LNCAP (cell line): ENCODE measurements at regions not wholly inside any gene's neighbourhood (a gene's known extent, or its start where the extent isn't known, plus 50 kb on each side); places are given as distances from the start of the nearest gene placed in this dataset.

Source experiments
- TF ChIP-seq, protein P1 (sequence below): fragments of 450-650 bp; IDR thresholded peaks from 2 replicates; pipeline ENCODE4 v1.5.1; 2017; ENCODE audit warnings: mild to moderate bottlenecking

DNA sequence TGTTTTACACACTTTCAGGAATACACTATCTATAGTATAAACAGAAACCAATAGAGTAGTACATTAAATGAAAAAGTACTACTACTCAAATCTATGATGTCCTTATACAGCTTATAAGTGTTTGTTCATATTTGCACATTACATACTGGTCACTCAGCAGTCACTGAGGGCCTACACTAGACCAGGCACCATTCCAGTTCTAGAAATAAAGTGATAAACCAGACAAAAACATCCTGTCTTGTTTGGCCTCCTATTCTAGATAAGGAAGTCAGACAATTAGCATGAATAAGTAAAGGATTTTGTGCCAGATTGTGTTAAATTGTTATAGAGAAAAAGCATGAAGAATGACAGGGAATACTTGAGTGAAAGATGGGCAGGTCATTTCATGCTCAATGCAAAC, 219.0 kb downstream of the CRPPA start:
- TF ChIP-seq, protein P1, sequence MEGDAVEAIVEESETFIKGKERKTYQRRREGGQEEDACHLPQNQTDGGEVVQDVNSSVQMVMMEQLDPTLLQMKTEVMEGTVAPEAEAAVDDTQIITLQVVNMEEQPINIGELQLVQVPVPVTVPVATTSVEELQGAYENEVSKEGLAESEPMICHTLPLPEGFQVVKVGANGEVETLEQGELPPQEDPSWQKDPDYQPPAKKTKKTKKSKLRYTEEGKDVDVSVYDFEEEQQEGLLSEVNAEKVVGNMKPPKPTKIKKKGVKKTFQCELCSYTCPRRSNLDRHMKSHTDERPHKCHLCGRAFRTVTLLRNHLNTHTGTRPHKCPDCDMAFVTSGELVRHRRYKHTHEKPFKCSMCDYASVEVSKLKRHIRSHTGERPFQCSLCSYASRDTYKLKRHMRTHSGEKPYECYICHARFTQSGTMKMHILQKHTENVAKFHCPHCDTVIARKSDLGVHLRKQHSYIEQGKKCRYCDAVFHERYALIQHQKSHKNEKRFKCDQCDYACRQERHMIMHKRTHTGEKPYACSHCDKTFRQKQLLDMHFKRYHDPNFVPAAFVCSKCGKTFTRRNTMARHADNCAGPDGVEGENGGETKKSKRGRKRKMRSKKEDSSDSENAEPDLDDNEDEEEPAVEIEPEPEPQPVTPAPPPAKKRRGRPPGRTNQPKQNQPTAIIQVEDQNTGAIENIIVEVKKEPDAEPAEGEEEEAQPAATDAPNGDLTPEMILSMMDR, result no peak

- TF ChIP-seq, protein P1, result no peak
Observed at GRCh38 chr7:16200591-16200990, 220.7 kb downstream of the CRPPA start.

DNA sequence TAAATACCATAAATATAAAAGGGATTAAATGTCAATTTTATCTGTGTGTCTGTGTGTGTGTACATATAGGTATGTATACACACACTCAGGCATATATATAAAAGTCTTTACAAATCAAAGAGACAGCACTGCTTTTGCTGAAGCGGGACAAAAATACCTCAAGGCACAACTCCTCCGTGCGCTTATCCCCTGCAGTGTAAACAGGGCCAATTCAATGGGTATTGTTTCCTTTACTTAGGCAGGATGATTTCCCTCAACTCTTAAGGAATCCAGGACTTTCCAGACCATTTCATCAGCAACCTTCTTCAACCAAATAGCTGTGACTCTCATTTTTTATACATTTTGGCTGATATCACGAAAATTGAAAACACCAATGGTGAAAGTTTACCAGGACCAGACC, 227.7 kb downstream of the CRPPA start:
- TF ChIP-seq, protein P1, result no peak

DNA sequence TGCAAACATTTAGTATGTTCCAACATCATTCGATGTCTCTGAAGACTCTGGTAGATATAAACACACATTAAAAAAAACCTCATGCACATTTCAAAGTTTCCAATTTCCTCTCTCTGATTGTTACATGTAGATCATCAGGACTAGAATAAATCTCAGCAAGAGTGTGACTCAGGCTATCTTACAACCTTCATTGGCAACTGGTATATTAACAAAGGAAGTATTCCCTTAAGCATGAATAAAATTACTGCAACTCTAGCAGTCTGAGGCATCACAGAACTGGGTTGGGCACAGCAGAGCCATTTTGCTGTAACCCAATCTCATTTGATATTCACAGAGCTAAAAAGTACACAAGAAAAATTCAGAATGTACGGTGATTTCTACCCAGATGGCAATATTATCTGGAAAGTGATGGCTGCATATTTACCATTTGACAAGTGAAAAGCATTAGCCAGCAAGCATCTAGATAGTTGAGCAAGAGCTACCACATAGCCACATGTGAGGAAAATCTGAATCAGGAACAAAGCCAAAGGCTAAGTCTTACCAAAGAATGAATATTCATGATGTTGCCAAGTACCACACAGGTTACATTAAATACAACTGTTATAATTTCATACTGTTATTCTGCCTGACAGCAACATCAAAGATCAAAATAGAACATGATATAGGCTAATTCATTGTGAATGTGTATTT, 232.2 kb downstream of the CRPPA start:
- TF ChIP-seq, protein P1, result no peak

DNA sequence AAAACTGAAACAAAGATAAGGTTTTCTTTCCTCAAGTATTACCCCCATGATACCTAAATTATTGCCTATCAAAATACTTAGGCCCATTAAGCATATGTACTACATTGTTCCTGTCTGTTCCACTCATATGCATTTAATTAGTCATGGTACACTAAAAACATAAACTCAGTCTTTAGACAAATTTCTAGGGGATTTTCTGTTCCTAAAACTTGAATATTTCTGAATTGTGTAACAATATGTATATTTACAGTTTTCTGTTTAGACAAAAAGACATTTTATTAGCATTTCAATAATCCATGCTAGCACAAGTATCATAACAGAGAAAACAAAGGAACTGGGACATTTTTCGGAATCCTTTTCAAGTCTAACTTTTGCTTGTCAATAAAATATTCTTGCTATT, 234.2 kb downstream of the CRPPA start:
- TF ChIP-seq, protein P1, result no peak

DNA sequence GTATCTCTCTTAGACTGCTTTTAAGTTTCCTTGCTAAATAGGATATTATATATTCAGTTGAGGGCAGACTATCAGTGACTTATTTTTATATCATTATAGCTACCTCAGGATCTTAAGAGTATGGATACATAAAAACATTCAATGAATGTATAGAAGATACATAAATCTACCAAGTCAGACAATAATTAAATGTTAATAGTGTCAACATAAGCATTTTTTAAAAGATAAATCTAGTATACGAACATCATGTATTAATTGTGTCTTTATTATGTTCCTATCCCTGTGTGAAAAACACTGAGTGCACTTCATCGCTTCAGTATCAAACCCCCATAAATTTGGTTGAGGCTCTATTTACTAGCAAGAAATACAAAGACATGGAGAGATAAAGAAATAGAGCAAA, 242.8 kb downstream of the CRPPA start:
- TF ChIP-seq, protein P1, result no peak

DNA sequence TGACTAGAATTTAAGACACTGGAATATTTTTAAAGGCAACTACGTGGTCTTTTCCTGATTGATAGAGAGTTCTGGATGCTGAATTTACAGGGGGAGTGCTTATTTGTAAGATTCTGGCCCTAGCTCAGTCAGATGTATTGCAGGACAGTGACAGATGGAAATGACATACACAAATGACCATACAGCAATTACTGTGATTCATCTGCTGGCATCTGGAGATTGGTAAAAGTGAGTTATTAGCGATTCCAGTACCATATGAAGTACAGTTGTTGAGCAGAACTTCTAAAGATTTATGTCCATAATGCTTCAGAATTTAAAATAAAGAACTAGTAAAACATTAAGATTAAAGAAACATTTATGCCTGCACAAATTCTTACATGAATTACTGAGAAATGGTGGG, 243.2 kb downstream of the CRPPA start:
- TF ChIP-seq, protein P1, result no peak

GRCh38 chr7:16174253-16174652, 247.1 kb downstream of the CRPPA start:
- TF ChIP-seq, protein P1, result no peak
